ENCODE measurements at regions not wholly inside any gene's neighbourhood (a gene's known extent, or its start where the extent isn't known, plus 50 kb on each side); places are given as distances from the start of the nearest gene placed in this dataset.

- DNase-seq (ENCODE audit: low read depth), result peak; percentile 76
- TF ChIP-seq CTCF (IDR thresholded peaks at IDR 0.05; ENCODE audit: control insufficient read depth, extremely low read depth, insufficient read depth), result no peak
- no peak overlapping the region for H3K4me3 ChIP-seq (ENCODE audit: low read depth, low read length)
These were observed 173.7 kb downstream of the CMPK2 start for GRCh38 chr2:6692056-6692455.

DNA sequence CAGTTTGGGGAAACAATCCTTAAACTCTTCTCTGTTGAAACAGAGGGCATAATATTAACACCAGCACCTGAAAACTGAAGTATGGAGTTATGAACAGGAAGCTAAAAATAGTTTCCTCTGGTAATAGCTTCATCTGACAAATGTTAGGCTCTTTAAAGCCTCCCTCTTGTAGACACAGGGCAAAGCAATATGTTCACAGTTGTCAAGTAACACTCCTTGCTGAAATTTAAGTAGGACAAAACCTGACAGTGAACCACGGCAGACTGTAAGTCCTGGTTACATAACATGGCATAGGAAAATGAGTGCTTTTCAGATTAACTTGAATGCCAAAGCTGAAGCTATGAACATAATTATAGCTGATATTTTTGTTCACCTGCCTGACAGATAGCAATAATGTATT lies 172.9 kb downstream of the CMPK2 start:
- no peak for TF ChIP-seq CTCF (IDR thresholded peaks at IDR 0.05; ENCODE audit: control insufficient read depth, extremely low read depth, insufficient read depth)
- no peak overlapping the region for H3K4me3 ChIP-seq (ENCODE audit: low read depth, low read length)

DNA sequence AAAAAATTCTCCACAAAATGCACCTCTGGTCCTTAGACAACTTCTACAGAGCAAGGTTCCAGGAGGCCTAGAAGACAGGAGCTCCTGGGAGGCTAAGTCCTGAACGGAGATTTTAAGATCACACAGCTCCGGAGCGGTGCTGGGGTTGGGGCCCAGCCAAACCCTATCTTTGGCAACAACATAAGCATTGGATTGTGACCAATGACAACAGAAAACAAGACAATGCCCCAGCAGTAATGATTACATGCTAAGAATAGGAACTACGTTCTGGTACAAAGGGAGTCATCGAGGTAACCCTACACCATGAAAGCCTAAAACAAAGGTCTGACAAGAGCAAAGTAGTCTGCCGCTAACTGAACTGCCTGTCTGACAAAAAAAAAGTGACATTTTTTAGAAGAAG lies 171.2 kb downstream of the CMPK2 start:
- no peak overlapping the region for H3K4me3 ChIP-seq (ENCODE audit: low read depth, low read length)
- DNase-seq (ENCODE audit: low read depth), result peak; percentile 58
- no peak for TF ChIP-seq CTCF (IDR thresholded peaks at IDR 0.05; ENCODE audit: control insufficient read depth, extremely low read depth, insufficient read depth)

More for the DNA sequence above, 172.9 kb downstream of the CMPK2 start:
- DNase-seq (ENCODE audit: low read depth), result no peak

- H3K4me3 ChIP-seq (ENCODE audit: low read depth, low read length), result no peak overlapping the region
- DNase-seq (ENCODE audit: low read depth), result no peak
- TF ChIP-seq CTCF (IDR thresholded peaks at IDR 0.05; ENCODE audit: control insufficient read depth, extremely low read depth, insufficient read depth), result no peak
These were observed 165.4 kb downstream of the CMPK2 start for GRCh38 chr2:6700335-6700734.

GRCh38 chr2:6704077-6704476 lies 161.6 kb downstream of the CMPK2 start:
- no peak for TF ChIP-seq CTCF (IDR thresholded peaks at IDR 0.05; ENCODE audit: control insufficient read depth, extremely low read depth, insufficient read depth)
- no peak for DNase-seq (ENCODE audit: low read depth)
- no peak overlapping the region for H3K4me3 ChIP-seq (ENCODE audit: low read depth, low read length)

DNA sequence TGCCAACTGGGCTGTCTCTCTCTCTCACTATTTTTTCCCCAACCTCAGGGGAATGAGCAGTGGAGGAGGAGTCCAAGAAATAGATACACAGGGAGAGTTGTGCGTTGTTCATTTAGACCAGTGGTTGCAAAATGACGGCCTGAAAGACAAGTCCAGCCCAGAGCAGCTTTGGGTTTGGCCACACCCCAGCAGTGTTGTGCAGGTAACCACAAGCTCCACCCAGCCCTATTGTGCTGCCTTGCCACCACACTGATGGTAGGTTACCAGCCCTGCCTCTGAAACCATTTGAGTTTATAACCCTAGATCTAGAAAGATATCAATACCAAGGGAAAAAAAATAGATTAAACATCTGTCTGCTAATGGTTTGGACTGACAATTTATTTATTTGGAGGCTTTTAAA lies 144.3 kb downstream of the CMPK2 start:
- no peak for TF ChIP-seq CTCF (IDR thresholded peaks at IDR 0.05; ENCODE audit: control insufficient read depth, extremely low read depth, insufficient read depth)
- DNase-seq (ENCODE audit: low read depth), result no peak
- no peak overlapping the region for H3K4me3 ChIP-seq (ENCODE audit: low read depth, low read length)

- no peak overlapping the region for H3K4me3 ChIP-seq (ENCODE audit: low read depth, low read length)
- TF ChIP-seq CTCF (IDR thresholded peaks at IDR 0.05; ENCODE audit: control insufficient read depth, extremely low read depth, insufficient read depth), result no peak
These were observed 143.1 kb downstream of the CMPK2 start for GRCh38 chr2:6722574-6722973.

More at GRCh38 chr2:6722574-6722973, 143.1 kb downstream of the CMPK2 start:
- DNase-seq (ENCODE audit: low read depth), result no peak
